ENCODE measurements at regions not wholly inside any gene's neighbourhood (a gene's known extent, or its start where the extent isn't known, plus 50 kb on each side); places are given as distances from the start of the nearest gene placed in this dataset.

DNA sequence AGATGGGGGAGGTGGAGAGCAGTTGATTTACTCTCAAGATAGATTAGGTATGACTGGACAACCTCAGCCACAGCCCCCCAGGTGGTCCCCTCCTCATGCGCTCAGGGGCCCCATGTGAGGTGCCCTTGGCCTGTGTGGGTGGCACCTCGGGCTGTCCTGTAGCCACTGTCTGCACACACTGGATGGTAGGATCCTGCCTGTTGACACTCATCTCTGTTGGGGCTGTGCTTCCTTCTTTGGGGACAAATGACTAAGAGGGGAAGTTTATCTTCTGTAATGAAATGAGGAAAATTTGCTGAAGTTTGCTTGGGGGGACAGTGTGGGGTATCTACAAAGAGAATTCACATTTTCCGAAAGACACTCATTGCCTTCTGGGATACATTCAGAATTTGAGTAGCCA lies 53.6 kb upstream of the ANTXRL start:
- TF ChIP-seq, protein P1, sequence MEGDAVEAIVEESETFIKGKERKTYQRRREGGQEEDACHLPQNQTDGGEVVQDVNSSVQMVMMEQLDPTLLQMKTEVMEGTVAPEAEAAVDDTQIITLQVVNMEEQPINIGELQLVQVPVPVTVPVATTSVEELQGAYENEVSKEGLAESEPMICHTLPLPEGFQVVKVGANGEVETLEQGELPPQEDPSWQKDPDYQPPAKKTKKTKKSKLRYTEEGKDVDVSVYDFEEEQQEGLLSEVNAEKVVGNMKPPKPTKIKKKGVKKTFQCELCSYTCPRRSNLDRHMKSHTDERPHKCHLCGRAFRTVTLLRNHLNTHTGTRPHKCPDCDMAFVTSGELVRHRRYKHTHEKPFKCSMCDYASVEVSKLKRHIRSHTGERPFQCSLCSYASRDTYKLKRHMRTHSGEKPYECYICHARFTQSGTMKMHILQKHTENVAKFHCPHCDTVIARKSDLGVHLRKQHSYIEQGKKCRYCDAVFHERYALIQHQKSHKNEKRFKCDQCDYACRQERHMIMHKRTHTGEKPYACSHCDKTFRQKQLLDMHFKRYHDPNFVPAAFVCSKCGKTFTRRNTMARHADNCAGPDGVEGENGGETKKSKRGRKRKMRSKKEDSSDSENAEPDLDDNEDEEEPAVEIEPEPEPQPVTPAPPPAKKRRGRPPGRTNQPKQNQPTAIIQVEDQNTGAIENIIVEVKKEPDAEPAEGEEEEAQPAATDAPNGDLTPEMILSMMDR (conservative IDR thresholded peaks at IDR 0.05; ENCODE audit: low read depth, low read length) = no peak
- TF ChIP-seq EZH2 (IDR thresholded peaks at IDR 0.05; ENCODE audit: low read length, unreplicated experiment) = no peak

All from PC-3 (cell line).